ENCODE measurements at regions not wholly inside any gene's neighbourhood (a gene's known extent, or its start where the extent isn't known, plus 50 kb on each side); places are given as distances from the start of the nearest gene placed in this dataset.
A peak's percentile ranks its signal among the peaks of the same experiment; 100 is the strongest.

DNA sequence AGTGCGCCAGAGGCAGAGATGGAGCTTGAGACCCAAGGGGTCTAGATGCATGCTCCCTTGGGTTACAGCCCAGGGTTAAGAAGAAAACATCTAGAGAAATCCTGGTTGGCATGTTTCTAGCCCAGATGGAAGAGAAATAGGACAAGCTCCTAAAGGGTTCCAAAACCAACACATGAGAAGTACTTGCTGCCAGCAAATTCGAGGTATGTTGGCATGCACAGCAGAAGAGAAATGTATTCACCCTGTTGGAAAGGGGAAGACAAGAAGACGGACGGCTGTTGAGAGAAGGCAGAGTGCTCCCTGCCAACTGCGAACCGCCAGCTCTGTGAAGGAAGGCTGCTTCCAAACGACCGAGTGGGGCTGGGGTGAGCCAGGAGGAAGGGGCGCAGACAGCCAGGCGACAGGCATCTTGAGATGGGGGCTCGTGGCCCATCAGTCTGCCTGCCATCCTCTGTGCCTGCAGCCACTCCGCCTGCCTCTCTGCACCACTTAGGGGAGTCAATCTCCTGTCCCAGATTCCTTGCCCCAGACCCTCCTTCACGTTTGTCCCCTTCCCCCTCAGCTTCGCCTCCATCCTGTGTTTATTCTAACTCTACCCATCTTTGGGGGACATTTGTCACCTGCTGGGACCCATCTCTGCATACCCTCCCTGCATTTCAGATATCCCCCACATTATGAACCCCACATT, 249.2 kb downstream of the CDC5L start:
- no peak for DNase-seq (ENCODE audit: low read depth in 2 of 2)

DNA sequence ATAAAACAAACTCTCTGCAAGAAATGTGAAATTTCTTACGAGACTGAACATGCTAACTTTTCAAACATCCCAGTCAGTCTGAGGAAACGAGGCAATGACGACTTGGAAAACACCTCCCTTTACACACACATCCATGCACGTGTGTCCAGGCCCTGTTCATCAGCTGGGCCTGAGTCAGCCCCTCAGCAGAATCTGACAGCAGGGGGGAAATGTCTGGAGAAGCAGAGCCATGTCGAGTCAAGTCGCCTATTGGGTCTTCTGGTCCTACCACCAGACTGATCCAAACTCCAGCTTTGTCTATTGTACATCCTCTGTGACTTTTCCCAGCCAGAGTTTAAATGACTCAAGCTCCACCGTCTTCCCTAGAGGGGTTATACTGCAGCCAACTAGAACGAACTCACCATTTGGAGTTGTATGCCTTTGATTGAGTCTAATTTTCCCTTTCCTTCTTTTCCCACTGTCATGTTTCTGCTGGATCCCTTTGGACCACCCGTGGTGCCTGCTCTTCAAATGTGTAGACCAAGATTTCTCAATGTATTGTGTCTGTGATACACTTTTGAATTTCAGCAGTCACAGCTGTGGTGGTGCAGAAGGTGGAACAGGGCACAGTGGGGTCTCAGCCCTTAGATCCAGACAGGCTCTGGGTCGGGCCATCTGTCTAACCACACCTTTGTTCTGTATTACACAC, 254.0 kb downstream of the CDC5L start:
- no peak for DNase-seq (ENCODE audit: low read depth in 2 of 2)

DNA sequence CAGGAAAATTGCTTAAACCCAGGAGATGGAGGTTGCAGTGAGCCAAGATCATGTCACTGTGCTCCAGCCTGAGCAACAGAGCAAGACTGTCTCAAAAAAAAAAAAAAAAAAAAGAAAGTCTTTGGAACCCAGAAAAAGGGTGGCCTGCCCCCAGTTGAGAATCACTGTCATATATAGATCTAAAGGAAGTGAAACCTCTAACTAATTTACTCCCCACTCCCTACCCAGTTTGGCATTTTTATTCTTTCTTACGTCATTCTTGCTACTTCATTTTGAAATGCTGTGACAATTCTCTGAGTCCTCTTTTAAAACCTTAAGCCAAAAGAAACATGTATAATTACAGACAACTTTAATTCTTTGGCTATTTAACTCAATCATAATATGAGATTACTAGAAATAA, 254.8 kb downstream of the CDC5L start:
- no peak for DNase-seq (ENCODE audit: low read depth in 2 of 2)

DNA sequence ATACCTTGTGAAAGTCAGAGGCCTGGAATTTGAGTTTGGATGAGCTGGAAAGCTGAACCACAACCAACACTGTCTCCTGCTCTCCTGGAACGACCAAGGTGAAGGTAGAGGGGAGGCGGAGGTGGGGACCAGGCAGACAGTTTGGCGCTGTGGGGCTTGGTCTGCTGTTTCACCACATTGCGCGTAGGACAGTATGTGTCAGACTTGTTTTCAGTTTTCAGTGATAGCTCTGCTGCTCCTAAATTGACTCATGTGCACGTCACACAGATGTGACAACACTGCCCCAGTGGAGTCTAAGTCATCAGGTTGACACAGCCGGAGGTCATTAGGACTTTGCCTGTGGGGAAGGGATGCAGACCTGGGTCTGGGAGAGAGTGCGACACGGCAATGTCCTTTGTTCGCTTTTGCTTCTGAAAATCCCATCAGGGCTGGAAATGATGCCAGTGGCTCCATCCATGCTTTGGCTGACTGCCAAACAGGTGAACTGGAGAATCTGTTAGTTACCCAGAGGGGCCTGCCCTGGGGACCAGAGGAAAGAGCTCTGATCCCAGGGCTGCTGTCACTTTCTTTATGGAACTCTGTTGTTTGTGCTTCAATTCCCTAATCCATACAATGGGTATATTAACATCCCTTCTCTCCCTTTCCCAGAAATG, 255.5 kb downstream of the CDC5L start:
- no peak for DNase-seq (ENCODE audit: low read depth in 2 of 2)

DNA sequence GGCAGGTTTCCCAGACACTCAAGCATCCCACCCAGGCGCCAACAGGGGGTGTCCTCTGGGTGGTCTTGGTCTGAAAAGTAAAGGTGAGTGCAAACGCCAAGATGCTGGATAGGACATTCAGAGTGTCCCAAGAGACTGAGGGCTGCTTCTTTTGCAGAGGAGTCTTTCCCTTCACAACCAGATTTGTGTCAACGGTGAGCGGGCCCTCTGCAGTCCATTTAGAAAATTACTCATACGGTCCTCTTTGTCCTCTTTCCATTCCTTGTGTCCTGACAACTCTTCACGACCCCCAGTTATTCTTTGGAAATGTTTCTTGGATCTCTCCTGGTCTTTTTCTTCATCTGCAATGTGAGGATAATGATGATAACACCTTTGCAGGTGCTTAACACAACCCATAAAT, 257.8 kb downstream of the CDC5L start:
- DNase-seq (ENCODE audit: low read depth in 2 of 2) = no peak

DNA sequence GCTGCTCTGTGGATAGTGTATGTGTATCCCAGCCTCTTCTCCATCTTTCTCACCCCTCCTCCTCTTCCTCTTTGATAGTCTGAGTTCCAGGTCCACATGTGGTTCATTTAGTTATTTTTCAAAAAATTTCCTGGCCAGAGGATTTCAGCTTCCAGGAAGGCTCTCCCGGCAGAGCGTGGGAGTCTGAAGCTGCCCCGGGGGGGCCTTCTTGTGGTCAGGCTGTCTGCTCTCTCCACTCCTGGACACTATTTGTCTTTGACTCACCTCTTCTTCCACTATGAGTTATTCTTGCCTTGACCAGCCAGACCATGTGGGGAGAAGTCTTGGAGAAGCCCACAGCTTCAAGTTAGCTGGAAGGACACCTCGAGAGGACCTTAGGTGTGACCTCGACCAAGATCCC, 258.8 kb downstream of the CDC5L start:
- DNase-seq (ENCODE audit: low read depth in 2 of 2) = no peak

DNA sequence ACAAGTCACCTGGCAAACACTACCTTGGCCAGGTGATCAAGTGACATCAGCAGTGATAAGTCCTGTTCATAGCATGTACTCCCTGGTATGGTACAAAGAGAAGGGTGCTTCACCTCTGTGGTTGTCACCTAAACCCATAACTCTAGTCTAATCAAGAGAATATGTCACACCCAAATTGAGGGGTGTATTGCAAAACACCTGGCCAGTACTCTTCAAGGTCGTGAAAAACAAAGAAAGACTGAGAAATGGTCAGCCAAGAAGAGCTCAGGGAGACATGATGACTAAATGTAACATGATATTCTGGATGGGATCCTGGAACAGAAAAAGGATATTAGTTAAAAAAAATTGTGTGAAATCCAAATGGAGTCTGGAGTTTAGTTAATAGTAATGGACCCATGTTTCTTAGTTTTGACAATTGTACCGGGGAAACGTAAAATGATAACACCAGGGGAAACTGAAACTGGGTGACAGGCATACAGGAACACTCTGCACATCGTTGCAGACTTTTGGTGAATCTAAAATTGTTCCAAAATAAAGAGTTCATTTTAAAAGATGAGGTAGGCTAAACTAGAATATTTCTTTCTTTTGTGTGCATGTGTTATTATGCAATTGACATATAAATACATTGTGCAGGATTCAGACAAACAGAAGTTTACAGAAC, 262.0 kb downstream of the CDC5L start:
- DNase-seq (ENCODE audit: low read depth in 2 of 2) = no peak

DNA sequence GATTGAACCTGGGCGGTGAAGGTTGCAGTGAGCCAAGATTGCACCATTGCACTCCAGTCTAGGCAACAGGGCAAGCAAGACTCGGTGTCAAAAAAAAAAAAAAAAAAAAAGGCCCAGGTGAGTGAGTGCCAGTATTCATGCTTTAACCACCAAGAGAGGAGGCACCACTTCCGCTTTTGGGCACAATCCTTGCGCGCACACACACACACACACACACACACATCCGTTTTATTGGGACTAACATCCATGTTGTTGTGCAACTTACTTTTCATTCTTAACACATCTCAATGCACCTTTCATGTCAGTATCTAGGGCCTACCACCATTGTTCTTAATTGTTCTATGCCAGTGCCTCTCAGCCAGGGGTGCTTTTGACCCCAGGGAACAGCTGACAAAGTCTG, 263.0 kb downstream of the CDC5L start:
- DNase-seq (ENCODE audit: low read depth in 2 of 2) = no peak

DNA sequence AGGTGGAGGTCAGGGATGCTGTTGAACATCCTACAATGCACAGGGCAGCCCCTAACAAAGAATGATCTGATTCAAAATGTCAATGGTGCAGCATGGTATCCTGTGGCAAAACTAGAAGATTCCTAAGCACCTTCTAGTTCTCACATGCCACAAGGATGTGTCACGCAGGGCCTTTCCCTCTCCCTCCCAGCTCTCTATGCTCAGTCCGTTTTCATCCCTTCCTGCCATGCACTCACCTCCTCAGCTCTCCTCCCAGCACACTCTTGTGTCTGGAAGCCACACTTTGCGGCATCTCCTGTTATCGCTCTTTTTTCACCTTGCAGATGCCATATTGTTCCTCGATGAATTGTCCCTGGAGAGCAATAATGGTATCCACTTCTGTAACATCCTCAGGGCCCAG, 263.4 kb downstream of the CDC5L start:
- DNase-seq (ENCODE audit: low read depth in 2 of 2) = no peak

DNA sequence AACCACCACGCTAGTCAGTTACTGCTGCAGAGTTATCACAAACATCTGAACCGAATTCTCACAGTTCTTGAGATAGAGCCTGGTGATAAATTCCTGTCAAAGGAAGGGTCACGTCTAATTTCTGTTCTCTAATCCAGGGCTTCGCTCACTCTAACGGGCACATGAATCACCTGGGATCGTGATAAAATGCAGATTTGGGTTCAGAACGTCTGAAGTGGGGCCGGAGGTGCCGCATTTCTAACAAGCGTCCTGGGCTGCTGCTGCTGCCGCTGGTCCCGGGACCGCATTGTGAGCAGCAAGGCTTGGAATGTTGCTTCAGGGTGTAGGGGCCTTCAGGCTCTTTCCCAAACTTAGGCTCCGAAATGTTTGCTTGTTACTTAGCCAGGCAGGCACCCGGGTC, 264.1 kb downstream of the CDC5L start:
- DNase-seq (ENCODE audit: low read depth in 2 of 2) = no peak

DNA sequence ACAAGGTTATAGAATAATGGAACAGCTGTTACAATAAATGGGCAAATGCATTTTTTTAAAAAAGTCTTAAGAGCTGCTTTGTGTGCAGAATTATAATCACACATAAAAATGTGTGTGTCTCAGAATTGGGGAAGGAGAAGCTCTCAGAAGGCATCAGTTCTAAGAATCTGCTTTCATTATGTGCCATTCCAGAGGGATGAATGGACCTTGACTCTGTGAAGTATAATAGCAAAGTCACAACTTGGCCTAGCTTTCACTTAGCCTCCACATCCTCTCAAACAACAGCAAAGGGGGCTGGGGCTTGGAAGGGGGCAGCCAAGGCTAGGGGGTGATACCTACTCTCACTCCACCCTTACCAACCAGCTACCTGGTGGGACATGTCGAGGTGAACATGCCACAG, 265.0 kb downstream of the CDC5L start:
- DNase-seq (ENCODE audit: low read depth in 2 of 2) = no peak

DNA sequence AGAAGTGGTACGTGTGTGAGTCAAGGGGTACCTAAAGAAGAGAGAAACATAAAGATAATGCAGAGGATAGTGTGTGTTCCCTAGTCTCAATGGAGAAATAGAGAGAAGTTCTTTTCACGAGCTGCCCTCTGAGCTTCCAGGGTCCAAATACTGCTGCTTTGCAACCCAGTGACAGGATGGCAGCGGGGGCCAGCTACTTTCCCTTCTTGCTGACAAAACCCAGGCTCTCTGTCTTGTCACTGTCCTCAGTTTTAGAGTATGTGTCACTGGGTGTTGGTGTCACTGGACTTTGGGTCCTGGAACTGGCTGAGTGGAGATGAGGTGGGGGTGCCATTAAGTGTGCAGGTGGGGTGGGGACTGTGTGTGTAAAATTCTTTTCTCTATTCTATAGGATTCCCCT, 265.6 kb downstream of the CDC5L start:
- DNase-seq (ENCODE audit: low read depth in 2 of 2) = no peak

DNA sequence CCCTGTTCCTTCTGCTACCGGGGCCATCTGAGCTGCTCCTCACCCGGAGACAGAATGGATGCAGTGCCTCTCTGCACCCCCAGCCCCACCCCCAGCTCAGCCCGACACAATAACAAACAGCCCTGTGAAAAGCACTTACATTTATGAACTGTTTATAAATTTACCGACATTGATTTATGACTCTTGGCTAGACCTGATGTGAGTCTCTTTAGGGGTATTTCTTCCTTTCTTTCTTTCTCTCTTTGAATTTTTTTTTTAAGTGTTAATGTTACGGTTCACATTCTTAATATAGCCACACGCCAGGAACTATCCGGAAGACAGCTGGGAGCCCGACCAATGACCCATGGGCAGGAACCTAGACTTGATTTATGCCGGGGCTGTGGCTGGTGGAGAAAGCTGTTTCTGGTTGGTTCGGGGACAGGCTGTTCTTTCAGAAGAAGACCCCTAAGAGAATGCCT, 266.3 kb downstream of the CDC5L start:
- no peak for DNase-seq (ENCODE audit: low read depth in 2 of 2)

DNA sequence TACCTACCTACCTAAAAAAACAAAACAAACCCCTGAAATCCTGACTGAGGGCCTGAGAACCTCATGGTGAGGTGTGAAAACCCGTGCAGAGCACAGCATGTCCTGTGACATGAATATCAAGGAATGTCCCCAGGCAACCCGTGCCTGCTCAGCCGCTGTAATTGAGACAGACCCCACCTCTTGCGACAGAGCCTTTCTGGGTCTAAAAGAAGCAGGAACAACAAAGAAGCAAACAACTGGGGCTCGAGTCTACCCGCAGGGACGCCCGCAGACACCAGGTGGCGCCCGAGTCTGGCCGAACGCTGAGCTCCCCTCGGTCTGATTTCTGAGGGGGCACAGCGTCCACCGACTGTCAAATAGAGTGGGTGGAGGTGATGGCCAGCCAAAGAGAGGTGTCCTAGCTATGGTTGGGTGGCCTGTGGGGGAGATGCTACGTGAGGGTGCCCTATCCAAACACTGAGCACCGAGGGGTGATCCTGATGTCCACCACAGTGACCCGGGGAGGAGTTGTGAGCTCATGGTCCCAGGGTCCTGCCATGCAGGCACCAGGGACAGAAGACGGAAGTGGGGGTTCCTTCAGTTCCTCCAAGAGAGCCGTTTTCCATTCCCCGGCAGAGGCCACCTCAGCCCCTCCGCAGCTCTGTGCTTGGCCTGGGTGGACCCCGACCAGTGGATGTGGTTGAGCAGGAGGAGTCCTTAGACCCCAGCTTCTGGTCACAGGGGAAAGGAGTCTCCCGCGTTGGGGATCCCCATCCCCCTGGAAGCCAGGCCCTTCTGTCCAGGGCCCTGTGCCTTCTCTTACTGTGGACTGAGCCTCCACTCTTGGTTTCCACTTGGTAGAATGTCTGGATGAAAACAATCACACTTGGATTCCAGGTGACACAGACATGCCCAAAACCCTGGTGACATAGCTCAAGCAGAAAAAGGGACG, 268.2 kb downstream of the CDC5L start:
- no peak for DNase-seq (ENCODE audit: low read depth in 2 of 2)

DNA sequence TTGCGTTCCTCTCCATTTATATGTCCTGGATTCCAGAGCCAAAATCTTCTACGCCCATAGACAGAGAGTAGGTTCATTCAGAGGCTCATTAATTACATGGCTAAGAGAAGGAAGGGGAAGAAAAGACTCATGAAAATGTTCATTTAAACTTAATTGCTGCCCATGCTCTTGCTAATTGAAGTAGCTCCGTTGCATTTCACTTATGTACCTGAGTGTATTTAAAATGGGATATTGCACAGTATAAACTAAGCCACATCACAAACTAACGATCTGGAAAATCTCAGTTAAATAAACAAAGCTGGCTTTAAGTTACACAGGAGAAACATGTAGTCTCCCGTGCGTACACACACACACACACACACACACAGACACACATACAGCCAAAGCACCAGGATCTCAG, 269.2 kb downstream of the CDC5L start:
- DNase-seq (ENCODE audit: low read depth in 2 of 2) = no peak

DNA sequence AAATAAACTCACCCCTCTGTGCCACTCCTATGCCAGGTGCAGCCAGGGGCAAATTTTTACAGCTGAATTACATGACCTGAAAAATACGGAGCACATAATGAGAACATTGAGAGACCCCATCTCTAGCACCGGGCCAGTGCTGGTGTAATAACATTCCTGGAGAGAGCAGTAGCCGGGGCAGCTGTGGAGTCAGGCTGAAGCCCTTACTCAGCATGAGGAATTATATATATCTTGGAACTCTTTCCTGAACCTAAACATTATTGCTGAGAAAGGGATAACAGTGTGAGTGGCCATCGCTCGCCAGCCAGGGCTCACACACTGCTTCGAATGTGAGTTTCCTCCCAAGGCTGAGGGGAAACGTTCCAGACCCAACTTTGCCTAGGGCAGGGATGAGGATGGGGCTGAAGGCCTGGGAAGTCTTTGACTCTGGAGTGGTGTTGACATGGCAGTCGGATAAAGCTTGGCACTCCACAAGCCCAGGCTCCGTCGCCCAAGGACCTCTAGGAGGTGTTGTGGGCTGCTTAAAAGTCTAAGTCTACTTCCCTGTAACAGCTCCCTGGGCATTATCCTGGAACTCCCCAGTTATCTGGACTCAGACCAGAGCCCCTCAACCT, 269.8 kb downstream of the CDC5L start:
- DNase-seq (ENCODE audit: low read depth in 2 of 2) = no peak

DNA sequence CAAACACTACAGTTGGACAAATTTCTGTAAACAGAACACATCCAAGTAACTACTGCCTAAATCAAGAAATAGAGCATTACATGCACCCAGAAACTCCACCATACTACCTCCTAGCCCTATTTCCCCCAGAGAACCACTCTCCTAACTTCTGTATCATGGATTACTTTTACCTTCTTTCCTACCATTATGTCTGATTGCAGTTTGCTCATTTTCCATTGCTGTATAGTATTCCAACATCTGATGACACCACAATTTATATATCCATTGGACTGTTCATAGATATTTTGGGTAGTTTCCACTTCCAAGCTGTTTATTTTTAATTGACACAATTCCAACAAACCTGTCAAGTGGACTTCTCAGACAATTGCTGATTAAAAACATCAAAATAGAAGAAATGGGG, 271.1 kb downstream of the CDC5L start:
- DNase-seq (ENCODE audit: low read depth in 2 of 2) = no peak

DNA sequence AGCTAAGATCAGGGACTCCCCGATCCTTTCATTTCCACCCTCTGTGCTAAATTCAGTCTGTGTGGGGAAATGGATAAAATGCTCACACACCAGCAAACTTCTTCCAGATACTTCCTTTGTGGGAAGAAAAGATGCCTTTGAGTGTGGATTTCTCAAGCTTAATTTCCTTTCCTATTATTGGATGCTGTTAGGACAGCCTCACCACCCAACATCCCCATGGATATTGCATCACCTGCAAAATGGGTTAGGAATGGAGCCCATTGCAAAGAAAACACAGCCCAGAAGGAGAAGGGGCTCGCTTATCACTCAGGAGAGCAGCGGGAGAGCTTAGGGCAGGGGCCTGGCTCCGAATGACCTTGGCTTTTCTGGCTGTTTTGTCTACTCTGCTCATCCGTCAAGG, 272.2 kb downstream of the CDC5L start:
- no peak for DNase-seq (ENCODE audit: low read depth in 2 of 2)

DNA sequence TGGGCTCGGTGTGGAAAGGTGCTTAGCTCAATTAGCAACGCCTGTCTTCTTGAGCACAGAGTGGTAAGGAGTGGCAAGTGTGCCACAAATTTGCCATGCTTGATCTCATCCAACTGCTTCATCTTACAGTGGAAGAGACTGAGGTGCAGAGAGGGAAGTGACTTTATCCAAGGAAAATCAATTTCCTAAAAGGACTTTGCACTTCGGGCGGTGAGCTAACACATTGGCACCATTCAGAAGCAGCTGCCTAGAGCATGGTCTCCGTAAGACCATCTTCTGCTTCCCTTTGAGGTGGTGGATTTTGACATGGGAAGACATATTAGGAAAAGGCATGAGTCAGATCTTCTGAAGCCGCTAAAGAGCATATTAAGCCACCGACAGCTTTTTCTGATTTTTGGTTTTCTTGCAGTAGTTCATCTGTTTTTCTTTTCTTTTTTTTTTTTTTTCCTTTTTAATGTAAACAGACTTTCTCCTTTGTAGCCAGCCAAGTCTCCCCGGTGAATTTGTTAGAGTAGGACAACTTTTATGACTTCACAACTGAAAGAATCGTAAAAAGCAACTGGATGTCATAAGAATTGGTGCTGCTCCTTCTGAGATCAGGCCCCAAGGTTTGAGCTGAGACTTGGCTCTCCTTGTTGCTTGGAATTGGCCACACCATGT, 273.2 kb downstream of the CDC5L start:
- DNase-seq (ENCODE audit: low read depth in 2 of 2) = peak; percentile 81 to 84

DNA sequence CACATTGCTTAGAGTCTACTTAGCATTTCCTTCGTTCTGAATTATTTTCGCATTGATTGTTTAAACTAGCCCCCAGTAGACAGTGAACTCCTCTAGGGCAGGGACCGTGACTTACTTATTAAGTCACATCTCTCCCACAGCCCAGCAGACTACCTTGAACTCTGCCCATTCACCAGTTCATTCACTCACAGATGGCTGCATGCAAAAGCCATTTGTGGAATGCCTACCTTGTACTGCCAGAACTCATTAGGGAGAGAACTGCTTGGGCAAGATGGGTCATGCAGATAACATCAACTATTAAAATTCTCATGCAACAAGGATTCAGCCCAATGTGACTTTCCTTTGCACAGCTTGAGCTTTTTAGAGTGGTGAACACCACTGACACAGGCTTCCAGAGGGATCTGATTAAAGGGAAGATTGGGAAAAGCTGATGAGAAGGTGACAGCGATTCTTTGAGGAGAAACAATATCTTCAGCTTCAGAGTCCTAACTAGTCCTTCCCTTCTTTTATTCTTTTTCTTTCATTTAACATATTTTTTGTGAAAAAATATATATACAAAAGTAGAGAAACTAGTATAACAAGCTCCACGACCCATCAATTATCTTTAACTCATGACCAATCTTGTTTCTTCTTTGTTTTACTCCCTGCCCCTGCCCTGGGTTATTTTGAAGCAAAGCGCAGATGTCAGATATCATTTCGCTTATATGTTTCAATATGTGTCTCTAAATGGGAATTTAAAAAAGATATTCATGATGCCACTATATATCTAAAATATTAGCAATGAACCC, 273.9 kb downstream of the CDC5L start:
- DNase-seq (ENCODE audit: low read depth in 2 of 2) = no peak
